Fibroblast of lung (primary cell): ENCODE measurements at regions not wholly inside any gene's neighbourhood (a gene's known extent, or its start where the extent isn't known, plus 50 kb on each side); places are given as distances from the start of the nearest gene placed in this dataset.

Experiments
- EZH2 ChIP-seq: IDR thresholded peaks from 2 replicates; pipeline ENCODE4 v1.5.1; 2012; ENCODE audit warnings: low read length, control low read depth, mild to moderate bottlenecking; ENCODE audit errors: missing control alignments
- TF ChIP-seq, protein P1 (sequence below), 2 donors: IDR thresholded peaks in 1 of 2; conservative IDR thresholded peaks in 1 of 2; 1 replicate in 1 of 2; 2 replicates in 1 of 2; pipeline ENCODE4 v1.5.1; 2011 to 2012; ENCODE audit warnings: low read length in 2 of 2, control low read depth in 1 of 2, inconsistent platforms in 1 of 2, low read depth in 1 of 2, mild to moderate bottlenecking in 1 of 2

DNA sequence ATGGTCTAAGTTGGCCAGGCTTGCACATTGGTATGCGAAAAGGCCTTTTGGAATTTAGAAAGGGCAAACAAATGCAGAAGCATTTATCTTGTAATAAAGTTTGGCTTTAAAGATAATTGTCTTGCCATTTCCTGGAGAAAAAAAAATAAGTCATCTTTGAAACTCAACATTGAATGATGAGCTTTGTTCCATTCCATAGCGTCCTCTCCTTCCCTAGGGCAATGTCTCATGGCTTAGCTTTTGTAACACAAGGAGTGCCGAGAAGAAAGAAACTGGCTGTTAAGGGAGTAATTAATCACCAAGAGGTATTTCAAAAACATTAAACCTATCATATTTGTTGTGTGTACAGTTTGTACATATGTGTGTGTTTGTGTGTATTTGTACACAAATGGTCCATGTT, 372.3 kb downstream of the NPIPA8 start:
- TF ChIP-seq EZH2 = no peak
- TF ChIP-seq, protein P1, sequence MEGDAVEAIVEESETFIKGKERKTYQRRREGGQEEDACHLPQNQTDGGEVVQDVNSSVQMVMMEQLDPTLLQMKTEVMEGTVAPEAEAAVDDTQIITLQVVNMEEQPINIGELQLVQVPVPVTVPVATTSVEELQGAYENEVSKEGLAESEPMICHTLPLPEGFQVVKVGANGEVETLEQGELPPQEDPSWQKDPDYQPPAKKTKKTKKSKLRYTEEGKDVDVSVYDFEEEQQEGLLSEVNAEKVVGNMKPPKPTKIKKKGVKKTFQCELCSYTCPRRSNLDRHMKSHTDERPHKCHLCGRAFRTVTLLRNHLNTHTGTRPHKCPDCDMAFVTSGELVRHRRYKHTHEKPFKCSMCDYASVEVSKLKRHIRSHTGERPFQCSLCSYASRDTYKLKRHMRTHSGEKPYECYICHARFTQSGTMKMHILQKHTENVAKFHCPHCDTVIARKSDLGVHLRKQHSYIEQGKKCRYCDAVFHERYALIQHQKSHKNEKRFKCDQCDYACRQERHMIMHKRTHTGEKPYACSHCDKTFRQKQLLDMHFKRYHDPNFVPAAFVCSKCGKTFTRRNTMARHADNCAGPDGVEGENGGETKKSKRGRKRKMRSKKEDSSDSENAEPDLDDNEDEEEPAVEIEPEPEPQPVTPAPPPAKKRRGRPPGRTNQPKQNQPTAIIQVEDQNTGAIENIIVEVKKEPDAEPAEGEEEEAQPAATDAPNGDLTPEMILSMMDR (conservative IDR thresholded peaks at IDR 0.05 in 1 of 2, IDR thresholded peaks at IDR 0.05 in 1 of 2; ENCODE audit: low read depth in 1 of 2, low read length in 2 of 2) = no peak
